ENCODE measurements at regions not wholly inside any gene's neighbourhood (a gene's known extent, or its start where the extent isn't known, plus 50 kb on each side); places are given as distances from the start of the nearest gene placed in this dataset.

- Histone ChIP-seq H4K20me1 (ENCODE audit: control insufficient read depth, insufficient read depth, low read length, poor library complexity, severe bottlenecking) (no peaks in the 10 kb centered on the region), H3K4me1 (ENCODE audit: control insufficient read depth in 2 of 2, insufficient read depth in 2 of 2, low read length in 2 of 2) (no peaks in the 10 kb centered on the region), H3K4me2 (replicated peaks; ENCODE audit: low read depth, low read length, poor library complexity, severe bottlenecking) (no peak overlapping the region), H3K27ac (ENCODE audit: low read length in 2 of 2) (no peak overlapping the region), H3K79me2 (ENCODE audit: control insufficient read depth, insufficient read depth, low read length) (no peaks in the 10 kb centered on the region), H3K36me3 (replicated peaks in 1 of 2; ENCODE audit: control extremely low read depth in 1 of 2, control insufficient read depth in 1 of 2, extremely low read depth in 1 of 2, insufficient read depth in 2 of 2, low read length in 1 of 2) (no peaks in the 10 kb centered on the region), H3K9me3 (ENCODE audit: control extremely low read depth in 1 of 3, control insufficient read depth in 2 of 3, insufficient read depth in 1 of 3, low read length in 2 of 3) (no peaks in the 10 kb centered on the region), H3K9ac (ENCODE audit: low read length) (no peak overlapping the region), H2AFZ (ENCODE audit: insufficient read depth, low read depth, low read length, poor library complexity, severe bottlenecking) (no peak overlapping the region), H3K4me3 (ENCODE audit: control extremely low read depth in 1 of 5, extremely low read depth in 1 of 5, insufficient read depth in 1 of 5, low read depth in 2 of 5, low read length in 4 of 5) (no peak overlapping the region), H3K27me3 (replicated peaks in 1 of 4; ENCODE audit: control extremely low read depth in 1 of 4, control insufficient read depth in 3 of 4, insufficient read depth in 4 of 4, low read length in 3 of 4) (no peaks in the 10 kb centered on the region)
- 53% methylated on average over 3 of the region's 4 CpGs for WGBS (ENCODE audit: insufficient coverage)
- POLR2A ChIA-PET: no interaction called here
- Mint-ChIP-seq H3K4me1 (no peaks in the 10 kb centered on the region), H3K4me3 (no peak overlapping the region), H3K27me3 (peaks cover 15% of the 10 kb centered on the region), H3K27ac (no peak overlapping the region), H3K9me3 (ENCODE audit: insufficient read depth) (peaks cover 4% of the 10 kb centered on the region)
- ATAC-seq (ENCODE audit: low read depth) (no peak), DNase-seq (no peak)
- TF ChIP-seq, protein P1, sequence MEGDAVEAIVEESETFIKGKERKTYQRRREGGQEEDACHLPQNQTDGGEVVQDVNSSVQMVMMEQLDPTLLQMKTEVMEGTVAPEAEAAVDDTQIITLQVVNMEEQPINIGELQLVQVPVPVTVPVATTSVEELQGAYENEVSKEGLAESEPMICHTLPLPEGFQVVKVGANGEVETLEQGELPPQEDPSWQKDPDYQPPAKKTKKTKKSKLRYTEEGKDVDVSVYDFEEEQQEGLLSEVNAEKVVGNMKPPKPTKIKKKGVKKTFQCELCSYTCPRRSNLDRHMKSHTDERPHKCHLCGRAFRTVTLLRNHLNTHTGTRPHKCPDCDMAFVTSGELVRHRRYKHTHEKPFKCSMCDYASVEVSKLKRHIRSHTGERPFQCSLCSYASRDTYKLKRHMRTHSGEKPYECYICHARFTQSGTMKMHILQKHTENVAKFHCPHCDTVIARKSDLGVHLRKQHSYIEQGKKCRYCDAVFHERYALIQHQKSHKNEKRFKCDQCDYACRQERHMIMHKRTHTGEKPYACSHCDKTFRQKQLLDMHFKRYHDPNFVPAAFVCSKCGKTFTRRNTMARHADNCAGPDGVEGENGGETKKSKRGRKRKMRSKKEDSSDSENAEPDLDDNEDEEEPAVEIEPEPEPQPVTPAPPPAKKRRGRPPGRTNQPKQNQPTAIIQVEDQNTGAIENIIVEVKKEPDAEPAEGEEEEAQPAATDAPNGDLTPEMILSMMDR (IDR thresholded peaks at IDR 0.05): no peak
- TF ChIP-seq EZH2 (IDR thresholded peaks at IDR 0.05; ENCODE audit: borderline replicate concordance, insufficient read depth, low read depth, low read length, poor library complexity, severe bottlenecking): no peak
- intact Hi-C loops (cut with micrococcal nuclease): no loop called here
- CTCF ChIA-PET: no interaction called here
These were observed 409.6 kb downstream of the NPIPA8 start for GRCh38 chr16:17926866-17927399.

GRCh38 chr16:17926461-17926860, 410.1 kb downstream of the NPIPA8 start:
- Mint-ChIP-seq H3K4me1 (no peaks in the 10 kb centered on the region), H3K4me3 (no peak overlapping the region), H3K27me3 (peaks cover 13% of the 10 kb centered on the region), H3K9me3 (ENCODE audit: insufficient read depth) (peaks cover 4% of the 10 kb centered on the region), H3K27ac (no peak overlapping the region)
- no peaks in the 10 kb centered on the region for H3K27me3 ChIP-seq (replicated peaks in 1 of 4; ENCODE audit: control extremely low read depth in 1 of 4, control insufficient read depth in 3 of 4, insufficient read depth in 4 of 4, low read length in 3 of 4)
- POLR2A ChIA-PET: no interaction called here
- TF ChIP-seq, protein P1 (IDR thresholded peaks at IDR 0.05): no peak
- no peak for TF ChIP-seq EZH2 (IDR thresholded peaks at IDR 0.05; ENCODE audit: borderline replicate concordance, insufficient read depth, low read depth, low read length, poor library complexity, severe bottlenecking)
- H4K20me1 ChIP-seq (ENCODE audit: control insufficient read depth, insufficient read depth, low read length, poor library complexity, severe bottlenecking): no peaks in the 10 kb centered on the region
- no peaks in the 10 kb centered on the region for H3K36me3 ChIP-seq (replicated peaks in 1 of 2; ENCODE audit: control extremely low read depth in 1 of 2, control insufficient read depth in 1 of 2, extremely low read depth in 1 of 2, insufficient read depth in 2 of 2, low read length in 1 of 2)
- H3K27ac ChIP-seq (ENCODE audit: low read length in 2 of 2): no peak overlapping the region
- no peak for DNase-seq
- no peaks in the 10 kb centered on the region for H3K79me2 ChIP-seq (ENCODE audit: control insufficient read depth, insufficient read depth, low read length)
- no peak overlapping the region for H3K9ac ChIP-seq (ENCODE audit: low read length)
- intact Hi-C loops (cut with micrococcal nuclease): no loop called here
- H2AFZ ChIP-seq (ENCODE audit: insufficient read depth, low read depth, low read length, poor library complexity, severe bottlenecking): no peak overlapping the region
- no peak overlapping the region for H3K4me3 ChIP-seq (ENCODE audit: control extremely low read depth in 1 of 5, extremely low read depth in 1 of 5, insufficient read depth in 1 of 5, low read depth in 2 of 5, low read length in 4 of 5)
- CTCF ChIA-PET: no interaction called here
- no peaks in the 10 kb centered on the region for H3K4me1 ChIP-seq (ENCODE audit: control insufficient read depth in 2 of 2, insufficient read depth in 2 of 2, low read length in 2 of 2)
- ATAC-seq (ENCODE audit: low read depth): no peak
- 100% methylated on average over 2 of the region's 5 CpGs for WGBS (ENCODE audit: insufficient coverage)
- peaks cover 0 to 2% (median 0%) of the 10 kb centered on the region in 3 donors for H3K9me3 ChIP-seq (ENCODE audit: control extremely low read depth in 1 of 3, control insufficient read depth in 2 of 3, insufficient read depth in 1 of 3, low read length in 2 of 3)
- no peak overlapping the region for H3K4me2 ChIP-seq (replicated peaks; ENCODE audit: low read depth, low read length, poor library complexity, severe bottlenecking)

Data from B cell (primary cell).